GM21447 (cell line): ENCODE measurements at regions not wholly inside any gene's neighbourhood (a gene's known extent, or its start where the extent isn't known, plus 50 kb on each side); places are given as distances from the start of the nearest gene placed in this dataset.
"Not testable (repeated sequence)": the region's sequence is repeated elsewhere in the genome, so short reads cannot be mapped to it uniquely, and the experiment has no call there.

Source experiments
- ATAC-seq: cut with Tn5 transposase; IDR thresholded peaks from one replicate; pipeline ENCODE4 v1.9.1; 2021; ENCODE audit not compliant: unreplicated experiment

GRCh38 chr12:46711756-46712155 lies 114.0 kb downstream of the SLC38A4 start:
- no peak for ATAC-seq

GRCh38 chr12:46710125-46710743 lies 115.6 kb downstream of the SLC38A4 start:
- ATAC-seq = no peak

- no peak for ATAC-seq
These were observed 123.0 kb downstream of the SLC38A4 start for GRCh38 chr12:46702581-46703344.

- no peak for ATAC-seq
These were observed 124.4 kb downstream of the SLC38A4 start for GRCh38 chr12:46701356-46701755.

GRCh38 chr12:46699986-46700385 lies 125.8 kb downstream of the SLC38A4 start:
- no peak for ATAC-seq

- ATAC-seq = no peak
These were observed 127.8 kb downstream of the SLC38A4 start for GRCh38 chr12:46698003-46698402.

- ATAC-seq = no peak
These were observed 132.3 kb downstream of the SLC38A4 start for GRCh38 chr12:46693518-46693917.

- ATAC-seq = no peak
These were observed 132.8 kb downstream of the SLC38A4 start for GRCh38 chr12:46693034-46693433.

GRCh38 chr12:46692606-46693005 lies 133.2 kb downstream of the SLC38A4 start:
- no peak for ATAC-seq

- ATAC-seq = no peak
These were observed 139.4 kb downstream of the SLC38A4 start for GRCh38 chr12:46686267-46686942.

- not testable (repeated sequence) for ATAC-seq
These were observed 141.6 kb downstream of the SLC38A4 start for GRCh38 chr12:46684243-46684642.

- ATAC-seq = no peak
These were observed 143.6 kb downstream of the SLC38A4 start for GRCh38 chr12:46682148-46682547.

GRCh38 chr12:46680506-46680905 lies 145.3 kb downstream of the SLC38A4 start:
- no peak for ATAC-seq

GRCh38 chr12:46679754-46680153 lies 146.0 kb downstream of the SLC38A4 start:
- ATAC-seq = no peak

GRCh38 chr12:46678426-46678825 lies 147.4 kb downstream of the SLC38A4 start:
- ATAC-seq = no peak

GRCh38 chr12:46677749-46678148 lies 148.0 kb downstream of the SLC38A4 start:
- ATAC-seq = no peak

- no peak for ATAC-seq
These were observed 148.8 kb downstream of the SLC38A4 start for GRCh38 chr12:46676797-46677520.

GRCh38 chr12:46676396-46676795 lies 149.4 kb downstream of the SLC38A4 start:
- ATAC-seq = no peak

- no peak for ATAC-seq
These were observed 150.1 kb downstream of the SLC38A4 start for GRCh38 chr12:46675736-46676135.

- ATAC-seq = no peak
These were observed 151.0 kb downstream of the SLC38A4 start for GRCh38 chr12:46674800-46675199.

GRCh38 chr12:46674129-46674528 lies 151.7 kb downstream of the SLC38A4 start:
- ATAC-seq = no peak
